H54 (cell line): ENCODE measurements at regions not wholly inside any gene's neighbourhood (a gene's known extent, or its start where the extent isn't known, plus 50 kb on each side); places are given as distances from the start of the nearest gene placed in this dataset.

Experiments
- DNase-seq: peaks from one replicate; pipeline ENCODE4 v3.0.0; 2011; ENCODE audit warnings: low spot score, mixed read lengths; ENCODE audit not compliant: insufficient read length
- FAIRE-seq: peaks from 3 replicates; lab custom pipeline; 2011; peaks lifted over from hg19 to GRCh38; lab: Jason Lieb, UNC
- POLR2A ChIP-seq: IDR thresholded peaks from 2 replicates; pipeline ENCODE4 v1.6.1; 2011; ENCODE audit warnings: low read depth, mild to moderate bottlenecking, low read length

DNA sequence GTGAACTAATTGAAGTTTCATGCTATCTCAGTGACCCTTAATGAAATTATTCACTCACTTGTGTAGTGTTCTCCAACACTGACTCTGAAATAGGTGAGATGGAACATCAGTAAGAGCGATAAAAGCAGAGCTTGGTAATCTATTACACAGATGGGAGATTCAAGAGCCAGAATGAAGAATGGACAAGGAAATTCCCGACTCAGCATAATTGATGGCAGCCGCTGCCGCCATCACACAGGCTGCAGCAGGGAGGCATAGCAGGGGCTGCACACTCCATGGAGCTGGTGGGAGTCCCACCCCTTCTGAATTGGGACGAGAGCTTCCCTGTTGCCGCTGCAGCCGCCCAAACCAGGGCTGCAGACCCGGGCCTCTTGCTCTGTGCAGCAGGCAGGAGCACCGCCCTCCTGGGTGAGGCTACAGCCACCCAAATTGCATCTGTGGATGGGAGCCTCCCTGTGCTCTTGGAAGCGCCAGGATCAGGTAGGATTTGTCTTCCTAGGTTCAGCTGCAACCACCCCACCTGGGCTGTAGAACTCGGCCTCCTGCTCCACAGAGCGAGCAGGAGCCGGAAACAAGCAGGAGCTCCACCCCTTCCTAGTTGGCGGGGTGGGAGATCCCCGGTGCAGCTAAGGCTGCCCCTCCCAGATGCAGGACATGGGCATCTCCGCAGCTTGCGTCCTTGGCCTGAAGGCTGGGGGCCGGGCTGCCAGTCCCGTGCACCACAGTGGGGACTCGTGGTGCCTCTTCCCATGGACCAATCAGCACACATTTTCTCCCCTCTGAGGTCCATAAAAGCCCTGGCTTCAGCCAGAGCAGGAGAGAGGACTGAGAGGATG, 535.1 kb upstream of the LUZP2 start:
- TF ChIP-seq POLR2A = no peak
- FAIRE-seq (no peak), DNase-seq (no peak)

DNA sequence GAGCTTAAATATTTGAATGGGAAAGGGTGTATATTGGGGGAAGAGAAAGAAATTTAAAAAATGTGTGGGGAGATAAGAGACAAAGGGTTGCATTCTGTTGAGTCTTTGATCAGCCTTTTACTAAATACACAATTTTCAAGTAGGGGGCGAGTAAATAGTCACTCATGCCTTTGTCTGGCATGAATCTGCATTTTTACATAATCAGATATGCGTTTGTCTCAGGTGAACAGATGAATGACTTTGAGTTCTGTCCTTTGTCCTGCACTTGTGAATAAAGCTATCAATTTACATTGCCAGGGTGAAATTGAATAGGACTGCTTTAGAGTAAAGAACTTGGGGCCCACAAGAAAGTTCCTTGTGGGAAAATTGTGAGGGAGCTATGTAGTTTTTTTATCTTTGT, 523.6 kb upstream of the LUZP2 start:
- DNase-seq (no peak), FAIRE-seq (no peak)
- TF ChIP-seq POLR2A = no peak

DNA sequence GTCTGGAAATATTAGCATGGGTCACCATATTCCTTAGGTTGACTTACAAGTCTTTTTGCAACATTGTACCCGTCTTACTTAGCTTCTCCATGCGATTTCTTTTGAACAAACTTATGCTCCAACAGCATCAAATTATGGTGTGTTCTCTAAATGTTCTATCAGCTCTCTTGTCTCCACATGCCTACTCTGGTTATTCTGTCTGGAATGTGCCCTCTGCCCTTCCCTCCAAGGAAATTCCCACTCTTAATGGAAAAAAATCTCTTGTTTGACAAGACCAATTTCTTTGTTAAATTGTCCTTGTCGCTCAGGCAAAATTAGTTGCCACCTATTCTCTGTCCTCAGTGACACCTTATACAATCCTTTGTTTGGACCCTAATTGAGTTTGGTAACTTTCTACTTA, 522.8 kb upstream of the LUZP2 start:
- TF ChIP-seq POLR2A = no peak
- DNase-seq (no peak), FAIRE-seq (no peak)

DNA sequence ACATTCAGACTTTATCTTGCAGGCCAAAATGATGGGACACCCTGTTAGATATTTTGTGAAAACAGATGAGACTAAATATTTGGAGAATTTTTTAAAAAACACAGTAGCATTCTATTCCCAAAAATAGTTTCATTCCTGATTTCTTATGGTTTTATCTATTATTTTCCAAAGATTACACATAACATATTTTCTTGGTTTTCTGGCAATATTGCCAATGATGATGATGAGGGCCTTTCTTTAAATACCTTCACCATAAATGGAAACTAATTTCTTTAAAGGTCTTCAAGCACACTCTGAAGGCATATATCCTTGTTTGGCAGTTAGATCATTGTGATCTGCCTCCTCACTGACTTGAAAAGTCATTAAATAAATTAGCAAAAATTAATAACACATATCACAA, 522.3 kb upstream of the LUZP2 start:
- DNase-seq (no peak), FAIRE-seq (no peak)
- TF ChIP-seq POLR2A = no peak

DNA sequence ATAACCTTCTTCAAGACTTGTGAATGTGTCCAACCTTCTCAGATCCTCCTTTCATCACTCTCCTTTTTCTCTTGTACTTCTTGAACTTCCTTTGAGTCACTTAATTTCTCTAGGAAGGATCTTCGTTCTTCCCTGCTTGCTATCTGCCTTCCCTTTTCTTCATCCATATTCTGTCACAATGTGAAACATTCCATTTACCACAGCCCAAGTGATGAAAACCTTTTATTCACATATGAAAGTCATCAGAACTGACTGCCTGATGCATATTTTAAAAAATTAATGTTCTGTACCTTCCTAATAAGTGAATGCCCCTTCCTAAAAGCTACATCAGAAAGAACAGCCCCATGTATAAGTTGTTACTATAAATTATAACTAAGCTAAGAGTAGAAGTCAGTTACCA, 520.4 kb upstream of the LUZP2 start:
- TF ChIP-seq POLR2A = no peak
- DNase-seq (no peak), FAIRE-seq (no peak)

DNA sequence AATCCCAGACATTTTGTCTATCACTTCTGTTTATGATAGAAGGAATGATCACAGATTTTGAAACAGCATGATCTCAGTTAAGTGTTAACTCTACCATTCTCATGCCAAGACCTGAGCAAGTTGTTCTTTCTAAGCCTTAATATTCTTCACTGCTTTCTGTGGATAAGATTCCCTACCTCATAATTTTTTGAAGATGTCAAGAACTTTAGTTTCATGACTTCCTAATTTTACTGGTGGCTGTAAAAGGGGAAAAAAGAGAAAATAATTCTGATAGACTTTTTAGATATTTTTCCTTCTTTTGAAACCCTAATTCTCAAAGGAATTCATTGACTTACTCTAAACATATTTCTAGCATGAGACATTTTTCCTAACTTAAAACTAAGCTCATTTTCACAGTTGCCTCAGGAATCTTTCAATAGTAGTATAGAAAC, 520.0 kb upstream of the LUZP2 start:
- TF ChIP-seq POLR2A = no peak
- FAIRE-seq (peak; percentile 64), DNase-seq (peak; percentile 5)

DNA sequence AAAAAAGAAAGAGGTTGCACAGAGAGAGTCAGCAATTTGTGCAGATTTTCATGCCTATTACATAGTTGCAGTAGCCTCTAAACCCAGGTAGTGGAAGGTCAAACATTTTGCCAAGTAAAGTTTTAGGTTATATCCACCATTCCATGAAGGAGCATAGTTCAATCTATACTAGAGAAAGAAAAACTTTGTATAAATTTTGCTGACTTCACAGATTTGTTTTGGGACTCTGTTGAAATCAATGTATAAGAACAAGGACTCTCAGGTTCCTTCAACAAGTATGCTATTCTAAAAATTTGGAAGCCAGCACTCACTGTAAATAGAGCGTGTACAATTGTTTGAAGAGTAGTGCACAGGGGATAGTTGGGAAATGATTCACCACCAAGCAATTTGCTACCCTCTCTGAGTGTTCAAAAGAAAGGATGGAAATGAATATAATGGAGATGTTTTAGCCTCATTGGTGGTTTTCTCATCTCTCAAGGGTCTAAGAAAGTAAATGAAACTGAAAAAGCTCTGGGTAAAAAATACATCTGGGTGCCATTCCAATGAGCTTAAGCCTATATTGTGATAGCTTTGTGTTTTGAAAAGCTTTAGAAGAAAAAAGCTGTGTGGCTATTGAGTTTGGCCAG, 508.4 kb upstream of the LUZP2 start:
- DNase-seq (no peak), FAIRE-seq (peak; percentile 69)
- TF ChIP-seq POLR2A = no peak

DNA sequence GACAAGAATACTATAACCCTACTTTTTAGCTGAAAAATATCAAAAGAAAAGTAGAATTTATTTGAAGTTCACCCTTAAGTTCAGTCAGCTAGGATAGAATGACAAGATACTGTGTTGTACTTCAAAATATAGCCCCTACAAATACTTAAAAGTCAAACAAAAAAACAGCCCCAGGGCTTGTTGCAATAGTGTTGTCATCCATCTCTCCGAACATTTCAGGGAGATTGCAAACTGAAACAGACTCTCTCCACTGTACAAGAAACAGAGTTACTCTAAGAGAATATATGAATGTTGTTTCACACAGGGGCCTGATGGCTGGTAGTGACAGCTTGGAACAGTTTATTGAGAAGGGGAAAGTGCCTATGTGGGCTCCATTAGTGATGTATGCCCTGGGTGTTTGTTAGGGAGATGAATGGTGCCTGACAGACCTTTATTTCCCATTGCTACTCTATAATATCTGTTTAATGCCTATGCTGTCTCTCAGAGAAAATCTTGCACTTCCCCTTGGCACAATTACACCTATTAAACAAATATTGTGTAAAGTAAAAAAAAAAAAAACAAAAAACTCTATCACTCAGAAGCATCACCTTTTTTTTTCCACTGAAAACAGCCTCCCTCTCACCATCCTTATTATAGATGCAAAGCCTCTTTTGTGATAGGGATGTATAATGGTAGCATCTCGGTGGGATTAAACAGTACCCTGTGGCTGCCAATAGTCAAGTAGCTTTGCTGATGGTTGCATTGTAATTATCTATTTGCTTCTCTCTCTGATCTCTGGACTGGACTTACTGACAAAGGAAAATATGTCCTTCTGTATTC, 506.3 kb upstream of the LUZP2 start:
- DNase-seq (no peak), FAIRE-seq (no peak)
- no peak for TF ChIP-seq POLR2A

DNA sequence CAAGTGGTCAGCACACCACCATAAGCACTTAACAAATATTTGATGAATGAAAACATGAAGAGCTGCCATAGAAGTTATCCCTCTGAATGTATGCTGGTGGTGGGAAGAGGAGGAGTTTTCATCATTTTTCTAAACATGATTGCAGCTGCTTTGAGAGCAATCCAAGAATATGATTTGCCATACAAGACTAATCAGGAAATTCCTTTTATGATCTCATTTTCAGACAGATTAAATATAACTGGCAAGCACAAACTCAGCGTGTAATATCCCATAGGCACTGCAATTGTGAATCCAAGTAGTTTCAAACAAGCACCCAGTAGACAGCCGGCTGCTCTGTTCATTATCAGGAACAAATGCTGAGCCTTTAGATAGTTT, 505.7 kb upstream of the LUZP2 start:
- peak; percentile 66 for FAIRE-seq
- TF ChIP-seq POLR2A = no peak
- DNase-seq = no peak

DNA sequence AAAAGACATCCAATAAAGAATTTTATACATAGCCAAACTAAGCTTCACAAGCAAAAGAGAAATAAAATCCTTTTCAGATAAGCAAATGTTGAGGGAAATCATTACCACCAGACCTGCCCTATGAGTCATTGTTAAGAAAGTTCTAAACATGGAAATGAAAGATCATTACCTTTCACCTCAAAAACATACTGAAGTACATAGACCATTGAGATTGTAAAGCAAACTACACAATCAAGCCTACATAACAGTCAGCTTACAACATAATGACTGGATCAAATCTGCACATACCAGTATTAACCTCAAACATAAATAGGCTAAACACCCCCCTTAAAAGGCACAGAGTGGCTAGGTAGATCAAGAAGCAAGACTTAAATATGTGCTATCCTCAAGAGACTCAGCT, 501.0 kb upstream of the LUZP2 start:
- FAIRE-seq = no peak
- no peak for TF ChIP-seq POLR2A
- DNase-seq = no peak

DNA sequence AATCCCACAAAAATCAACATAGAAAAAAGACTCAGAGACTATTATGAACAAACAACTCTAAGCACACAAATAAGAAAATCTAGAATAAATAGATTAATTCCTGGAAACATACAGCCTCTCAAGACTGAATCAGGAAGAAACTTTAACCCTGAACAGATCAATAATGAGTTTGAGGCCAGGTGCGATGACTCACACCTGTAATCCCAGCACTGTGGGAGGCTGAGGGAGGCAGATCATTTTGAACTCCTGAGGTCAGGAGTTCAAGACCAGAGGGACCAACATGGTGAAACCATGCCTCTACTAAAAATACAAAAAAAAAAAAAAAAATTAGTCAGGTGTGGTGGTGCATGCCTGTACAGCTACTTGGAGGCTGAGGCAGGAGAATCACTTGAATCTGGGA, 499.5 kb upstream of the LUZP2 start:
- no peak for FAIRE-seq
- TF ChIP-seq POLR2A = no peak
- no peak for DNase-seq

DNA sequence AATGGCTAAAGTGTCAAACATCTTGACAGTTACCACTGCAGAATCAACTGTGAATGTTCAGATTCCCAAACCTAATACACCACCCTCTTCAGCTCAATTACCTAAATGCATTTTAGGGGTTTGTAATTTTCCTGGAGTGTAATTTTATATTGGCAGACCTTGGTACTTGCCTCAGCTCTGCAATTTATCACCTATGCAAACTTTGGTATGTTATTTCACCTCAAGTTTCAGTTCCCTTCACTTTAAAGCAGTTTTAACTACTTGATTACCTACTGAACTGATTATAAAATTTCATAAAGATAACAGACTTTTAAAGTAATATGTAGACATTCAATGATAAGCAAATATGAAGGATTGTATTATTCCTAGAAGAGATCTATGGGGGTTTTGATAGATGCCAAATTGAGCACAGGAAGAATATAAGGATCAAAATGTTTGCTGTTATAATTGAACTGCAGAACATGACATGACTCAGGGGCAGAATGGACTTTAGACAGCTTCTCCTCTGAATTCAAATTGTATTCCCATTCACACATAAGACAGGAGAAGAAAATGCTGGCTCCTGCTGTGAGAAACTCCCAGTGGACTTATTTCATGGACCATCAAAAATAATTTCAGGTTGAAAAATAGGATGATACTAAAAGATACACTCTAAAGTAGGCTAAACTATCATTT, 491.5 kb upstream of the LUZP2 start:
- TF ChIP-seq POLR2A = no peak
- FAIRE-seq = no peak
- DNase-seq = no peak

DNA sequence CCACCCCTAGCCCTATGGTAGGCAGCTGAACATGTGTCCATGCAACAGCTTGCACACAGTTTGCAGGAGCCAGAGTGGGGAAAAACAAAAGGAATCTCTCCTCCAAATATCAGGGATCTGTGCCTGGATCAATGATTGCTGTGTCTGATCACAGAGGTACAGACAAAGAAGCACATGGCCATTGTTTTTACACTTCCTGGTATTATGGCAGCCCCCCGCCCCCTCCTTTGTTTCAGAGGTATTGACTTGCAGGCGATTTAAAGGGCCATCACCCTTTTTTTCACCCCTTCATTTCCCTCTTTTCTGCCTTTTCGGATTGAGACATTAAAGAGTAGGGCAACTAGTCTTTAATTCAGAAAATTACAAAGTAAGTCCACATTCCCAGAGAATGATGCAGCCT, 453.0 kb upstream of the LUZP2 start:
- DNase-seq (no peak), FAIRE-seq (no peak)
- no peak for TF ChIP-seq POLR2A

DNA sequence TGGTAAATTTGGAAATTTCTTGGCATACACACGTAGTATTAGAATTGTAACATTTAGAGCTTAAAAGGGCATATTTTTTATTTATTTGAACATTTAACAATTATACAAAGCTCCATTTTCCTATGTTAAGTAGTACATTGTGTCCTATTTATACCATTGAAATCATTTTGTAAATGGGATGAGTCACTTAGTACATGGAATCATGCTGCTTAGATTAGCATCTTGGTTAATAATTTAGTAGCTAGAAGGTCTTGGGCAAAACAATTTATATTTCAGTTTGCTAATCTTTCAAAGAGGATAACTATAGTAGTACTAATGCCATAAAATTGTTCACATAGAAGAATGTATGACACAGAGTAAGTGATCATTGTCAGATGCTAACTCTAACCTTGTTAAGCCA, 450.1 kb upstream of the LUZP2 start:
- DNase-seq = no peak
- FAIRE-seq = no peak
- no peak for TF ChIP-seq POLR2A
